DMS114 treated with DMSO at 0.1 percent for 48 hours (cell line): ENCODE measurements at regions not wholly inside any gene's neighbourhood (a gene's known extent, or its start where the extent isn't known, plus 50 kb on each side); places are given as distances from the start of the nearest gene placed in this dataset.

Source experiments
- DNase-seq: peaks from one replicate; lab custom pipeline; 2025; ENCODE audit not compliant: unreplicated experiment; lab: John Stamatoyannopoulos, UW

GRCh38 chr12:91563011-91563765 is 380.6 kb upstream of the DCN start:
- DNase-seq, result no peak

GRCh38 chr12:91562476-91562875 is 379.9 kb upstream of the DCN start:
- DNase-seq, result no peak

- DNase-seq, result no peak
Measured at GRCh38 chr12:91561958-91562325, 379.3 kb upstream of the DCN start.

- no peak for DNase-seq
Measured at GRCh38 chr12:91561301-91561957, 378.8 kb upstream of the DCN start.

- no peak for DNase-seq
Measured at GRCh38 chr12:91556909-91557308, 374.3 kb upstream of the DCN start.

GRCh38 chr12:91555436-91556415 is 373.1 kb upstream of the DCN start:
- DNase-seq, result no peak

GRCh38 chr12:91551927-91552326 is 369.3 kb upstream of the DCN start:
- DNase-seq, result no peak

- DNase-seq, result no peak
Measured at GRCh38 chr12:91551242-91551641, 368.6 kb upstream of the DCN start.

GRCh38 chr12:91542666-91543065 is 360.0 kb upstream of the DCN start:
- no peak for DNase-seq

- DNase-seq, result no peak
Measured at GRCh38 chr12:91542067-91542466, 359.4 kb upstream of the DCN start.

- no peak for DNase-seq
Measured at GRCh38 chr12:91538418-91538817, 355.8 kb upstream of the DCN start.

- DNase-seq, result no peak
Measured at GRCh38 chr12:91533366-91533765, 350.7 kb upstream of the DCN start.

GRCh38 chr12:91529829-91530228 is 347.2 kb upstream of the DCN start:
- no peak for DNase-seq

- no peak for DNase-seq
Measured at GRCh38 chr12:91523831-91524230, 341.2 kb upstream of the DCN start.

- no peak for DNase-seq
Measured at GRCh38 chr12:91516695-91517047, 334.1 kb upstream of the DCN start.

GRCh38 chr12:91515944-91516694 is 333.5 kb upstream of the DCN start:
- DNase-seq, result no peak

- no peak for DNase-seq
Measured at GRCh38 chr12:91513313-91513712, 330.7 kb upstream of the DCN start.

- DNase-seq, result no peak
Measured at GRCh38 chr12:91511795-91512420, 329.3 kb upstream of the DCN start.

- DNase-seq, result no peak
Measured at GRCh38 chr12:91507754-91508153, 325.1 kb upstream of the DCN start.

- no peak for DNase-seq
Measured at GRCh38 chr12:91506452-91506851, 323.8 kb upstream of the DCN start.

GRCh38 chr12:91505006-91505405 is 322.4 kb upstream of the DCN start:
- DNase-seq, result no peak
